ENCODE measurements at regions not wholly inside any gene's neighbourhood (a gene's known extent, or its start where the extent isn't known, plus 50 kb on each side); places are given as distances from the start of the nearest gene placed in this dataset.
A peak's percentile ranks its signal among the peaks of the same experiment; 100 is the strongest.
"Not testable (repeated sequence)": the region's sequence is repeated elsewhere in the genome, so short reads cannot be mapped to it uniquely, and the experiment has no call there.

DNA sequence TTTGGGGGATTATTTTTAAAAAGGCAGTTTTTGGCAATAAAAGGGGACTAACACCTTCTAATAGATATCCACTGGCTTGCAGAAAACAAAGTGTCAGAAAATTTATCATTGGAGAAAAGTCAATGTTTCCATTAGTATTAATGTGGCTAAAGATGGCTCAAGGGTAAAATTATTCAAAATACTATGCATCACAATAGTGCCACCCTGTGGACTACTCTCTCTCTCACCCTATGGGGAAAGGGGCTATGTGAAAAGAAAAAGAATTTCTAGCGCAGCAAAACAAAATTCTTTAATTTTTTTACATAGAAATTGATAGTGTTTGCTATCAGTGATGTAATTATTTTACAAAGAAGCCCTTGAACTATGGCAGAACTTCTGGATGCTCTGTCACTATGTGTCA, 856.5 kb downstream of the KCNJ18 start:
- H3K27ac Mint-ChIP-seq (ENCODE audit: unreplicated experiment); H3K4me1 ChIP-seq; intact Hi-C loops (cut with micrococcal nuclease; ENCODE audit: unreplicated experiment); H3K27me3 Mint-ChIP-seq (ENCODE audit: insufficient read depth, unreplicated experiment); H3K27me3 ChIP-seq (replicated peaks; ENCODE audit: control insufficient read depth, insufficient read depth, low read length); H3K4me3 Mint-ChIP-seq (ENCODE audit: unreplicated experiment); H3K36me3 ChIP-seq (ENCODE audit: control insufficient read depth, insufficient read depth, low read length); H3K9me3 ChIP-seq; H3K4me3 ChIP-seq (ENCODE audit: low read depth, low read length); CTCF ChIA-PET; POLR2A ChIA-PET; H3K36me3 Mint-ChIP-seq (ENCODE audit: insufficient read depth, unreplicated experiment); H3K4me1 Mint-ChIP-seq (ENCODE audit: low read depth, unreplicated experiment); H3K9me3 Mint-ChIP-seq (ENCODE audit: unreplicated experiment); DNase-seq; BruUV-seq (replicated peaks): not testable (repeated sequence)
- peak; percentile 12 to 25 for TF ChIP-seq CTCF (IDR thresholded peaks at IDR 0.05; ENCODE audit: insufficient read depth in 1 of 2, low read depth in 1 of 2, low read length in 1 of 2, severe bottlenecking in 1 of 2, unreplicated experiment in 1 of 2)

GRCh38 chr17:22551695-22552415, 859.5 kb downstream of the KCNJ18 start:
- H3K27me3 Mint-ChIP-seq (ENCODE audit: insufficient read depth, unreplicated experiment); H3K36me3 Mint-ChIP-seq (ENCODE audit: insufficient read depth, unreplicated experiment); DNase-seq; H3K36me3 ChIP-seq (ENCODE audit: control insufficient read depth, insufficient read depth, low read length); CTCF ChIA-PET; H3K9me3 ChIP-seq; H3K4me1 Mint-ChIP-seq (ENCODE audit: low read depth, unreplicated experiment); H3K4me3 Mint-ChIP-seq (ENCODE audit: unreplicated experiment); H3K9me3 Mint-ChIP-seq (ENCODE audit: unreplicated experiment); BruUV-seq (replicated peaks); intact Hi-C loops (cut with micrococcal nuclease; ENCODE audit: unreplicated experiment); H3K27me3 ChIP-seq (replicated peaks; ENCODE audit: control insufficient read depth, insufficient read depth, low read length); POLR2A ChIA-PET; H3K4me1 ChIP-seq; H3K4me3 ChIP-seq (ENCODE audit: low read depth, low read length); H3K27ac Mint-ChIP-seq (ENCODE audit: unreplicated experiment): not testable (repeated sequence)

- no peaks in the 10 kb centered on the region for H3K27me3 ChIP-seq (replicated peaks; ENCODE audit: control insufficient read depth, insufficient read depth, low read length)
- no peaks in the 10 kb centered on the region for H3K4me1 Mint-ChIP-seq (ENCODE audit: low read depth, unreplicated experiment)
- no peaks in the 10 kb centered on the region for H3K9me3 ChIP-seq
- no peak overlapping the region for H3K27ac Mint-ChIP-seq (ENCODE audit: unreplicated experiment)
- no peaks in the 10 kb centered on the region for H3K36me3 ChIP-seq (ENCODE audit: control insufficient read depth, insufficient read depth, low read length)
- POLR2A ChIA-PET: no interaction called here
- H3K4me3 Mint-ChIP-seq (ENCODE audit: unreplicated experiment): no peak overlapping the region
- DNase-seq: no peak
- no peaks in the 10 kb centered on the region for H3K36me3 Mint-ChIP-seq (ENCODE audit: insufficient read depth, unreplicated experiment)
- CTCF ChIA-PET: no interaction called here
- BruUV-seq (replicated peaks): no TSS peak
- no peaks in the 10 kb centered on the region for H3K9me3 Mint-ChIP-seq (ENCODE audit: unreplicated experiment)
- H3K4me1 ChIP-seq: no peaks in the 10 kb centered on the region
- no peak for TF ChIP-seq CTCF (IDR thresholded peaks at IDR 0.05; ENCODE audit: insufficient read depth in 1 of 2, low read depth in 1 of 2, low read length in 1 of 2, severe bottlenecking in 1 of 2, unreplicated experiment in 1 of 2)
- H3K27me3 Mint-ChIP-seq (ENCODE audit: insufficient read depth, unreplicated experiment): peaks cover 22% of the 10 kb centered on the region
- intact Hi-C loops (cut with micrococcal nuclease; ENCODE audit: unreplicated experiment): no loop called here
- H3K4me3 ChIP-seq (ENCODE audit: low read depth, low read length): no peak overlapping the region
Measured at GRCh38 chr17:22569459-22570143, 877.3 kb downstream of the KCNJ18 start.
